Germinal center (tissue), 1 donor: ENCODE measurements at regions not wholly inside any gene's neighbourhood (a gene's known extent, or its start where the extent isn't known, plus 50 kb on each side); places are given as distances from the start of the nearest gene placed in this dataset.
"Not testable (repeated sequence)": the region's sequence is repeated elsewhere in the genome, so short reads cannot be mapped to it uniquely, and the experiment has no call there.

ENCODE experiments used
- DNase-seq: peaks from one replicate; pipeline ENCODE4 v3.0.0; 2012; ENCODE audit warnings: mixed read lengths, low spot score

DNA sequence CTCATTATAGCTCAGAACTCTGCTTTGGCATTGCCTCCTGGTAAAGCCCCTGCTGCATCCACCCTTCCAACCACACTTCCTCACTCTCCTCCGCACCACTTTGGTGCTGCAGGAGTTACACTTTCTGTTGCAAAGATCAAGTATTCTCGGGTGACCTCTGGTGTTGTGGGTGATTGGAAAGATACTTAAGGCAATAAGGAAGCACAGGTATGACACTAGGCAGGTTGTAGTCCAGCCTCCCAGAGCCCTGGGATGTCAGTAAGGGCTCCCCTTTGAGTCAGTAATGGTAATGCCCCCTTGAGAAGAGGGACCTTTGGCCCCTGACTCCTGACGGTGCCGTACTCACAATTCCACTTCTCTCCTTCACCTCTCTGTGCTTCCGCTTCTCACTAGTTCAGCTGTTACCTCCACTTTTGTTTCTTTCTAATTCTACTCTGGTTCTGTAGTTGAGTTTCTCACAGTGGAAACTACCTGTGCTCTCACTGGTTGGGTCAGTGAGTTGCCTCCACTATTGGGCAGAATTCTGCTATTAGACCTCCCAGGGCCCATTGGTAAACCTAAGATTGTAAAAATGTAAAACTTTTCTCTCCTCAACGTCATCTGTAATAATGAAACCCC, 350.0 kb downstream of the GOLGA6L6 start:
- DNase-seq = not testable (repeated sequence)

DNA sequence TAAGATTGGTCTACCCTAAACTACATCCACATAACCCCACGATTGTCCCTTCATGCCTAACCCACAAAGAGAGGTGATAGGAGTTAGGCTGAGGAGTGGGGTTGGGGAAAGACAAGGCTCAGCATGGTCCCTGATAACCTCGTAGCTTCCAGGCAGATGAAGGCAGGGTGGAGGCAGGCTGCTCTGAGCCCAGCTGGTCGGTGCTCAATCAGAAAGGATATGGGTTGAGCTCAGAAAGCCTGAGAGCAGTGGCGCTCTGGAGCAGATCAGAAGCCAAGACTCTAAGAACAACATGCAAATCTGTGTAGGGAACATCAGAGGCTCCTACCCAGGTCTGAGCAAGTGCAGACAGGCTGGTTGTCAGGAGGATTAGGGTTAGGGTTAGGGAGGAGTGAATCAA, 353.0 kb downstream of the GOLGA6L6 start:
- DNase-seq = not testable (repeated sequence)

DNA sequence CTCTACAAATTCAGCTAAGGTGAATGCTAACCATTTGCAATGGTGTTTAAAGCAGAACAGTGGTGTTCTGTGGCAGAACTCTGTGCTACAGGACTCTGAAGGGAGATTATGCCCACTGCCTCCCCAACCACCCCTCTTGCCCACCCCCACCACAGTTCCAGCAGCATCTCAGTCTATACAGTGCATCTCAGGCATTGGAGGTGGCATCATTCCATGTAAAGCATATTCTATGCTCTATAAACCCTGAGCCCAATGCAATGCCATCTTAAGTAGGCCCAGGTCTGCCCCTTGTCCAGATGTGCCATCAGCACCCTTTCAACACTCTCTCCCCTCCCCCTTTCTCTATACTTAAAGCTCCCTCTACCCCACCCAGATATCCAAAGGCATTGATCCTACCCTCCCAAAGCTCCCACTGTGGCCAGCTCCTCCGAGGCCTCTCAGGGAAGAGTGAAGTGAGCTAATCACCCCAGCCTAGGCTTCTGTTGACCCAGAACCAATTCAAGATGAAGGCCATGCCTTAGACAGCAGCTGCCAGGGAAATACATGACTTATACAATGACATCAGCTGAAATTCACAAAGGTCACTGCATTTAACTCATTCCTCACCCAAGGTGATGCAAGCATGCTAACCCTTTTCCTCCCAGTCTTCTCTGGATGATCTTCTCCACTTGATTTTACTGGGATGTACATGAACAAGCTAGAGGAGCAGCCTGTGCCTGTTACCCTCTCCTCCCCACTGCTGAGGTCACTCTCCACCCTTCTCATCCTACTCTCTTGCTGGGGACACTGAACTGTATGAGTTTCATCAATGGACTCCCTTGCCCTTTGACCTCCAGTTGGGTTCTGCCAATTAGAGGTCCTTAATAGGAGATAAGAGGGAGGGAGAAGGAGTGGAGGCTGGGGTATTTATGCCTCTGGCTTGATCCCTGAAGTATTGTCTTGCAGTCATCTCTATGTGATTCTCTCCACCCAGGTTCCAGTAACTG, 353.9 kb downstream of the GOLGA6L6 start:
- DNase-seq = not testable (repeated sequence)

DNA sequence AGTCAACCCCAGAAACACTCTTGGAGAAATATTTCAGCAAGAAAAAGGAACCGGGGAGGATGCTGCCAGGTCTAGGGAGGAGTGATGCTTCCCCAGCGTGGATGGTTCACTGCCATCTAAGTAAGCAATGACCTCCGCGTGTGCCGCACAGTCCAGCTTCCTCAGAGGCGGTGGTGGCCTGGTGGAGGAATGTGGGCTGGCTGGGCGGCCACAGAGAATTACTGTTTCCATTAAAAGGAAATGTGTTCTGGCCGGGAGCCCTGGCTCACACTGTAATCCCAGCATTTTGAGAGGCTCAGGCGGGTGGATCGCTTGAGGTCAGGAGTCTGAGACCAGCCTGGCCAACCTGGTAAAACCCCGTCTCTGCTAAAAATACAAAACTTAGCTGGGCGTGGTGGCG, 356.7 kb downstream of the GOLGA6L6 start:
- DNase-seq = not testable (repeated sequence)

DNA sequence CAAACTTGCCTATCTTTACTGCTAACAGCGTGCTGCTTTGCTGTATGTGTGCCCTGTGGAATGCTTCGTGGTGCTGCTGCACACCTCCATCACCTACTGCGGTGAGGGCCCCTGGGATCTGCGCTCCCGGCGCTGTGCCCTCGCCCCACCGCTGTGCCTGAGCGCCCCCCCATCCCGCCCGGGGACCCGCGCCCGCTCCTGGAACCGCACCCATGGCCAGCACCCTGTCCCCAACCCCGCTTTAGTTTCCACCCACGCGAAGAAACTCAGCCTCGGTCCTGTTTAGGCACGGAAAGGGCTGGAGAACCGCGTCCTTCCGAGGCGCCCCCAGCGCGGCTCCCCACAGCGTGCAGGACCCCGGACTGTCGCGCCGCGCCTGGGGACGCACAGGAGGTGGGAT, 373.4 kb downstream of the GOLGA6L6 start:
- not testable (repeated sequence) for DNase-seq

DNA sequence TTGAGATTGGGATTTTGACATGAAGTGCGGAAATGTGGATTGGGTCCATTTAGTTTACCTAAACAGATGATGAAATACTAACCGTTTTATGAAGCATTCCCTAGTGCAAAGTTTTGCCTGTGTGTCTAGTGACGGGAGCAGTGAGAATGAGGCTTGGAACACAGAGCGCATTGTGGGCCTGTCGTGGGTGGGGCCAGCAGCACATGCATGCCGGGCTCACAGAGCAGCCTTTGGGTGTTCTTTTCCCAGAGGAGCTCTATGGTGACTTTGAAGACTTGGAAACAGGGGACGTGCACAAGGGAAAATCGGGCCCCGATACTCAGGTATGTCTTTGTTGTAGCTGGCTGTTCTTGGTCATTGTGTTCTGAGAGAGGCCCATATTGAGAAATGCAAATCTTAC, 388.1 kb downstream of the GOLGA6L6 start:
- not testable (repeated sequence) for DNase-seq

DNA sequence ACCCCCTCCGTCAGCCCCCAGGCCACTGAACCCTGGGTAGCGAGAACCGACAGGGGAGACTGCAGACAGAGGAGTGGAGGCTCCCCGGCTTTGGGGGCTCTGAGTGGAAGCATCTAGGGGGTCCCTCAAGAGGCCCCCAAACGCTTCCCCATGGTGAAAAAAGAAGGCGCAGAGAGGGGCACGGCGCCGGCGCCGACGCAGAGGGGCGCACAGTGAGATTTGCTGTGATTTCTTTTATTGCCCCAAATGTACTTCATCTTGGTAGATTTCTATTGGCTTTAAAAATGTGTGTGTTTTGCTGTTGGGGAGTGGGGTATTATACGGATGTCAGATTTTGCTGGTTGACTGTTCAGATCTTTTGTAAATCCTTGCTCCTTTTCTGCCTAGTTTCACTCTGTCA, 392.9 kb downstream of the GOLGA6L6 start:
- not testable (repeated sequence) for DNase-seq

DNA sequence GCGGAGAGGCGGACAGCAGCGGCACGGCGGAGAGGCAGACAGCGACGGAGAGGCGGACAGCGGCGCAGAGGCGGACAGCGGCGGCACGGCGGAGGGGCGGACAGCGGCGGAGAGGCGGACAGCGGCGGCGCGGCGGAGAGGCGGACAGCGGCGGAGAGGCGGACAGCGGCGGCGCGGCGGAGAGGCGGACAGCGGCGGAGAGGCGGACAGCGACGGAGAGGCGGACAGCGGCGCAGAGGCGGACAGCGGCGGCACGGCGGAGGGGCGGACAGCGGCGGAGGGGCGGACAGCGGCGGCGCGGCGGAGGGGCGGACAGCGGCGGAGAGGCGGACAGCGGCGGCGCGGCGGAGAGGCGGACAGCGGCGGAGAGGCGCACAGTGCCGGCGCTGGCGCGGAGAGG, 393.6 kb downstream of the GOLGA6L6 start:
- not testable (repeated sequence) for DNase-seq

DNA sequence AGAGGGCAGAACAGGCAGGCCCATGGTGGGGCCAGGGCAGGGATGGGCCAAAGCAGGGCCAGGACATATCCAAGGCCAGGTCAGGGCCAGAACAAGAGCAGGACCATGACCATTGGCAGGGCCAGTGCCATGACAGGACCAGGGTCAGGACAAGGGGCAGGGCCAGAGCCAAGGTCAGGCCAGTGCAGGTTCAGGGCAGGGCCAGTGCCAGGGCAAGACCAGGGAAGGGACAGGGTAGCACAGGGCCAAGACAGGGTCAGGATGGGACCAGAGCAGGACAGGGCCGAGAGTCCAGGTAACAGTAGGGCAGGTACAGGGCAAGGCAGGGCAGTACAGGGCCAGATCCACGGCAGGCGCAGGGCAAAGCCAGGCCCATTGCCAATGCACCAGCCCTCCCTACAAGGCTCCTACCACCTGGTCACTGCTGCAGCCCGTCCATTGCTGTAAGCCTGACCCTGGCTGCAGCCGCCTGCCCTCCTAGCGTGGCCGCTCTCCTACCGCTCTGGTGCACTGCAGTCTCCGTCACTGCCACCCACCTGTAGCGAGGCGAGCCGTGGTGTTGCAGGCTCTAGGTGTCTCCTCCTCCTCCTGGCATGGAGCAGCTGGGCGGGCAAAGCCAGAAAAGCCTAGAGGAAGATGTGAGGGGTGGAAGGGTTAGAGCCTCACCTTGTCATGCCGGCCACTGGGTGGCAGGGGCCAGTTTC, 397.1 kb downstream of the GOLGA6L6 start:
- not testable (repeated sequence) for DNase-seq

DNA sequence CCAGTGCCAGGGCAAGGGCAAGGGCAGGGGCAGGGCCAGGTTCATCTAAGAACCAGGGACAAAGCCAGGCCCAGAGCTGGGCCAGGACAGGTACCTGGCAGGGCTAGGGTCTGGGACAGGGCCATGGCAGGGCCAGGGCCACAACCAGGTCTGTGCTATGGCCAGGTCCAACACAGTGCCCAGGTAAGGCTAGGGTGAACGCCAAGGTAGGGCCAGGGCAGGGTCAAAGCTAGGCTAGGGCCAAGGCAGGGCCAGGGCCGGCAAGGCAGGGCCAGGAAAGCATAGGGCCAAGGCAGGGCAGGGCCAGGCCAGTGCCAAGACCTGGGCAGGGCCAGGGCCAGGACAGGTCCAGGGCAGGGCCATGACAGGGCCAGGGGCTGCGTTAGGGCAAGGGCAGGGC, 398.7 kb downstream of the GOLGA6L6 start:
- not testable (repeated sequence) for DNase-seq

DNA sequence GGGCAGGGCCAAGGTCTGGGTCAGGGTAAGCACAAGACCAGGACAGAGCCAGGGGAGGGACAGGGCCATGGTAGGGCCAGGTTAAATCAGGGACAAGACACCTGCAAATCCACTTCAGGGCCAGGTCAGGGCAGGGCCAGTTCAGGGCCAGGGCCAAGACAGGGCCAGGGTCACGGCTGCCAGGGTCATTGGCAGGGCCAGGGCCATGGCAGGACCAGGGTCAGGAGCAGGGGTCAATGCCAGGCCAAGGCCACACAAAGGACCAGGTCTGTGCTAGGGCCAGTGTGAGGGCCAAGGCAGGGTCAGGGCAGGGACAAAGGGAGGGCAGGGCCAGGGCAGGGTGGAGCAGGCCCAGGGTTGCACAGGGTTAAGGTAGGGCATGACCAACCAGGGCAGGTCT, 399.2 kb downstream of the GOLGA6L6 start:
- DNase-seq = not testable (repeated sequence)

DNA sequence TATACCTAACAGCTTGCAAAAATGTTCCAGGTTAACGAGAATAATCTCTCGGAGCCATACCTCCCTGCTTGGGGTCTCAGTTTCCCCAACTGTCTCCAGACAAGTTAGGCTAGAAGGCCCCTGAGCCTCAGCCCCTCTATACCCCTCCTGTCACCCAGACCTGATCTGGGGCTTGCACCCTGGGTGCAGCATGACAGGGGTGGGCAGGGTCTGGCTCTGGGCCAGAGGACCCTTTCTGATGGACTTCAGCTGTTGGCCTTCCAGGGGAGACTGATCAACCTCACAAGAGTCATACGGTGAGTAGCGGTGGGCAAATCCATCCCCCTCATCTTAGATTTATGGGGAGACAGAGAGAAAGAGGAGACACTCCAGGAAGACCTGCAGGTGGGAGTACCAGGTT, 416.9 kb downstream of the GOLGA6L6 start:
- DNase-seq = not testable (repeated sequence)

DNA sequence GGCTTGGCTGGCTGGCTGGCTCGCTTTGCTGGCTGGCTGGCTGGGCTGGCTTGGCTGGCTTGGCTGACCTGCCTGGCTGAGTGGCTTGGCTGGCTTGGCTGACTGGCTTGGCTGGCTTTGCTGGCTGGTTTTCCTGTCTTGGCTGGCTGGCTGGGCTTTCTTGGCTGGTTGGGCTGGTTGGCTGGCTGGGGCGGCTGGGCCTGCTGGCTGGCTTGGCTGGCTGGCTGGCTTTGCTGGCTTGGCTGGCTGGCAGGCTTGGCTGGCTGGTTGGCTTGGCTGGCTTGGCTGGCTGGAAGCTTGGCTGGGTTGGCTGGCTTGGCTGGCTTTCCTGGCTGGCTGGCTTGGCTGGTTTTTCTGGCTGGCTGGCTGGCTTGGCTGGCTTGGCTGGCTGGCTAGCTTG, 435.6 kb downstream of the GOLGA6L6 start:
- no peak for DNase-seq

DNA sequence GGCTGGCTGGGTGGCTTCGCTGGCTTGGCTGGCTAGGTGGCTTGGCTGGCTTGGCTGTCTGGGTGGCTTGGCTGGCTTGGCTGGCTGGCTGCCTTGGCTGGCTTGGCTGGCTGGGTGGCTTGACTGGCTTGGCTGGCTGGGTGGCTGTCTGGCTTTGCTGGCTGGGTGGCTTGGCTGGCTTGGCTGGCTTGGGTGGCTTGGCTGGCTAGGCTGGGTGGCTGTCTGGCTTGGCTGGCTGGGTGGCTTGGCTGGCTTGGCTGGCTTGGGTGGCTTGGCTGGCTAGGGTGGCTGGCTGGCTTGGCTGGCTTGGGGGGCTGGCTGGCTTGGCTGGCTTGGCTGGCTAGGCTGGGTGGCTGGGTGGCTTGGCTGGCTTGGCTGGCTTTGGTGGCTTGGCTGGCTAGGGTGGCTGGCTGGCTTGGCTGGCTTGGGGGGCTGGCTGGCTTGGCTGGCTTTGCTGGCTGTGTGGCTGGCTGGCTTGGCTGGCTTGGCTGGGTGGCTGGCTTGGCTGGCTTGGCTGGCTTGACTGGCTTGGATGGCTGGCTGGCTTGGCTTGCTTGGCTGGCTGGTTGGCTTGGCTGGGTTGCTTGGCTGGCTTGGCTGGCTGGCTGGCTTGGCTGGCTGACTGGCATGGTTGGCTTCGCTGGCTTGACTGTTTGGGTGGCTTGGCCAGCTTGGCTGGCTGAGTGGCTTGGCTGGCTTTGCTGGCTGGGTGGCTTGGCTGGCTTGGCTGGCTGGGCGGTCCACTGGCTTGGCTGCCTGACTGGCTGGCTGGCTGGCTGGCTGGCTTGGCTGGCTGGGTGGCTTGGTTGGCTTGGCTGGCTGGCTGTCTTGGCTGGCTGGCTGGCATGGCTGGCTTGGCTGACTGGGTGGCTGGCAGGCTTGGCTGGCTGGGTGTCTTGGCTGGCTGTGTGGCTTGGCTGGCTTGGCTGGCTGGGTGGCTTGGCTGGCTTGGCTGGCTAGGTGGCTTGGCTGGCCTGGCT, 436.3 kb downstream of the GOLGA6L6 start:
- not testable (repeated sequence) for DNase-seq

DNA sequence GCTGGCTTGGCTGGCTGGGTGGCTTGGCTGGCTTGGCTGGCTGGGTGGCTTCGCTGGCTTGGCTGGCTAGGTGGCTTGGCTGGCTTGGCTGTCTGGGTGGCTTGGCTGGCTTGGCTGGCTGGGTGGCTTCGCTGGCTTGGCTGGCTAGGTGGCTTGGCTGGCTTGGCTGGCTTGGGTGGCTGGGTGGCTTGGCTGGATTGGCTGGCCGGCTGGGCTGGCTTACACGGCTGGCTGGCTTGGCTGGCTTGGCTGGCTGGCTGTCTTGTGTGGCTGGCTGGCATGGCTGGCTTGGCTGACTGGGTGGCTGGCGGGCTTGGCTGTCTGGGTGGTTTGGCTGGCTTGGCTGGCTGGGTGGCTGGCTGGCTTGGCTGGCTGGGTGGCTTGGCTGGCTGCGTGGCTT, 437.0 kb downstream of the GOLGA6L6 start:
- not testable (repeated sequence) for DNase-seq

DNA sequence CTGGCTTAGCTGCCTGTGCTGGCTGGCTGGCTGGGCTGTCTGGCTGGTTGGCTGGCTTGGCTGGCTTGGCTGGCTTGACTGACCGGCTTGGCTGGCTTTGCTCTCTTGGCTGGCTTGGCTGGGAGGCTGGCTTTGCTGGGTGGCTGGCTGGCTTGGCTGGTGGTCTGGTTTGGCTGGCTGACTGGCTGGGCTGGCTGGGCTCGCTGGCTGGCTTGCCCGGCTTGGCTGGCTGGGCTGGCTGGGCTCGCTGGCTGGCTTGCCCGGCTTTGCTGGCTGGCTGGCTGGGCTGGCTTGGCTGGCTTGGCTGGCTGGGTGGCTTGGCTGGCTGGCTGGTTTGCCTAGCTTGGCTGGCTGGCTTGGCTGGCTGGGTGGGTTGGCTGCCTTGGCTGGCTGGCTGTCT, 438.7 kb downstream of the GOLGA6L6 start:
- not testable (repeated sequence) for DNase-seq

DNA sequence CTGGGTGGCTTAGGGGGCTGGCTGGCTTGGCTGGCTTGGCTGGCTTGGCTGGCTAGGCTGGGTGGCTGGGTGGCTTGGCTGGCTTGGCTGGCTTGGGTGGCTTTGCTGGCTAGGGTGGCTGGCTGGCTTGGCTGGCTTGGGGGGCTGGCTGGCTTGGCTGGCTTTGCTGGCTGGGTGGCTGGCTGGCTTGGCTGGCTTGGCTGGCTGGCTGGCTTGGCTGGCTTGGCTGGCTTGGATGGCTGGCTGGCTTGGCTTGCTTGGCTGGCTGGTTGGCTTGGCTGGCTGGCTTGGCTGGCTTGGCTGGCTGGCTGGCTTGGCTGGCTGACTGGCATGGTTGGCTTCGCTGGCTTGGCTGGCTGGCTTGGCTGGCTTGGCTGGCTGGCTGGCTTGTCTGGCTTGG, 439.4 kb downstream of the GOLGA6L6 start:
- not testable (repeated sequence) for DNase-seq

DNA sequence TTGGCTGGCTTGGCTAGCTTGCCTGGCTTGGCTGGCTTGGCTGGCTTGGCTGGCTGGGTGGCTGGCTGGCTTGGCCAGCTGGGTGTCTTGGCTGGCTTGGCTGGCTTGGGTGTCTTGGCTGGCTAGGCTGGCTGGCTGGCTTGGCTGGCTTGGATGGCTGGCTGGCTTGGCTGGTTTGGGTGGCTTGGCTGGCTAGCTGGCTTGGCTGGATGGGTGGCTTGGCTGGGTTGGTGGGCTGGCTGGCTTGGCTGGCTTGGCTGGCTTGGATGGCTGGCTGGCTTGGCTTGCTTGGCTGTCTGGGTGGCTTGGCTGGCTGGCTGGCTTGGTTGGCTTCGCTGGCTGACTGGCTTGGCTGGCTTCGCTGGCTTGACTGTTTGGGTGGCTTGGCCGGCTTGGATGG, 440.3 kb downstream of the GOLGA6L6 start:
- DNase-seq = not testable (repeated sequence)

DNA sequence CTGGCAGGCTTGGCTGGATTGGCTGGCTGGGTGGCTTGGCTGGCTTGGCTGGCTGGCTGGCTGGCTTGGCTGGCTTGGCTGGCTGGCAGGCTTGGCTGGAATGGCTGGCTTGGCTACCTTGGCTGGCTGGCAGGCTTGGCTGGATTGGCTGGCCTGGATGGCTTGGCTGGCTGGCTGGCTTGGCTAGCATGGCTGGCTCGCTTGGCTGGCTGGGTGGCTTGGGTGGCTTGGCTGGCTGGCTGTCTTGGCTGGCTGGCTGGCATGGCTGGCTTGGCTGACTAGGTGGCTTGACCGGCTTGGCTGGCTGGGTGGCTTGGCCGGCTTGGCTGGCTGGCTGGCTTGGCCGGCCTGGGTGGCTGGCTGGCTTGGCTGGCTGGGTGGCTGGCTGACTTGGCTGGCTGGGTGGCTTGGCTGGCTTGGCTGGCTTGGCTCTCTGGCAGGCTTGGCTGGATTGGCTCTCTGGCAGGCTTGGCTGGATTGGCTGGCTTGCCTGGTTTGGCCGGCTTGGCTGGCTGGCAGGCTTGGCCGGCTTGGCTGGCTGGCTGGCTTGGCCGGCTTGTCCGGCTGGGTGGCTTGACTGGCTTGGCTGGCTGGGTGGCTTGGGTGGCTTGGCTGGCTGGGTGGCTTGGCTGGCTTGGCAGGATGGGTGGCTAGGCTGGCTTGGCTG, 440.9 kb downstream of the GOLGA6L6 start:
- not testable (repeated sequence) for DNase-seq

DNA sequence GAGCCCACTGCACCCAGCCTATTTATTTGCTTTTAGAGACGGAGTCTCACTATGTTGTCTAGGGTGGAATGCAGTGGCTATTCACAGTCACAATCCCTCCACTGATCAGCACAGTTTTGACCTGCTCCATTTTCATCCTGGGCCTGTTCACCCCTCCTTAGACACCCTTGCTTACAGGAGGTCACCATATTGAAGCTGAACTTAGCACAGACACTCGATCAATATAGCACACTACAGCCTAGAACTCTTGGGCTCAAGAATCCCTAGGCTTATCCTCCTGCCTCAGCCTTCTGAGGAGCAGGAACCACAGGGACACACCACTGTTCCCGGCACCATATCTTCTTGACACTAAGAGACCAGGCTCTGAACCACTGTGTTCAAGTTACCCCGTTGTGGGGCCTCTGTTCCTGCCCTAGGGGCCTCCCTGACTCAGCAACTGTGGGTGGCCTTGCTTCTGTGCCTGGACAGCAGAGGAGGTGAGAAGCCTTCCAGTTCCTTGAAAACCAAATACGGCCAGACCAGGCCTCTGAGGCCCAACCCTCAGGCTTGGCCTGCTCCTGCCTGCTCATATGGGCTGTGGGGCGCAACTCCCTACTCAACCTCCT, 445.8 kb downstream of the GOLGA6L6 start:
- not testable (repeated sequence) for DNase-seq
